ENCODE measurements at regions not wholly inside any gene's neighbourhood (a gene's known extent, or its start where the extent isn't known, plus 50 kb on each side); places are given as distances from the start of the nearest gene placed in this dataset.

DNA sequence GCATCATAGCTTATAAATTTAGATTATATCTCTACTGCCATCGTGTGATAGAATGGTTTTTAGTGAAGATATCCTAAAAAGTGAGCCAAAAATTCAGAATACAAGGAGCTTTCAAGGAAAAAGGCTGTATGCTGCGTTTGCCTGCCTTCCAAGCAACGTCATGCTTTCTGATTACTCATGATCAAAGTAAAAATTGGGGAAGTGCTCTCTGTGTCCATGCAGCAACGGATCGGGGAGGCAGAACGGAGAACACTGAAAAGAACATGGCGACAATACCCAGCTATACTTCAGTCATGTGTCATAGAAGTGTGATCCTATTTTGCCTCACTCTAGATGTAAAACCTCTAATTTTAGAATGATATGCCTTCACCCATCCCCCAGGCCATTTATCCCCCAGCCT, 185.7 kb downstream of the SUCLG1 start:
- TF ChIP-seq EGR1 (IDR thresholded peaks at IDR 0.05) = no peak
- no peak for TF ChIP-seq CREB1 (IDR thresholded peaks at IDR 0.05; ENCODE audit: low read depth)
- TF ChIP-seq TEAD4 (IDR thresholded peaks at IDR 0.05) = no peak
- TF ChIP-seq ZBTB7A (IDR thresholded peaks at IDR 0.05; ENCODE audit: low read depth) = no peak
- no peak for TF ChIP-seq EP300 (IDR thresholded peaks at IDR 0.05; ENCODE audit: borderline replicate concordance)
- TF ChIP-seq, protein P1, sequence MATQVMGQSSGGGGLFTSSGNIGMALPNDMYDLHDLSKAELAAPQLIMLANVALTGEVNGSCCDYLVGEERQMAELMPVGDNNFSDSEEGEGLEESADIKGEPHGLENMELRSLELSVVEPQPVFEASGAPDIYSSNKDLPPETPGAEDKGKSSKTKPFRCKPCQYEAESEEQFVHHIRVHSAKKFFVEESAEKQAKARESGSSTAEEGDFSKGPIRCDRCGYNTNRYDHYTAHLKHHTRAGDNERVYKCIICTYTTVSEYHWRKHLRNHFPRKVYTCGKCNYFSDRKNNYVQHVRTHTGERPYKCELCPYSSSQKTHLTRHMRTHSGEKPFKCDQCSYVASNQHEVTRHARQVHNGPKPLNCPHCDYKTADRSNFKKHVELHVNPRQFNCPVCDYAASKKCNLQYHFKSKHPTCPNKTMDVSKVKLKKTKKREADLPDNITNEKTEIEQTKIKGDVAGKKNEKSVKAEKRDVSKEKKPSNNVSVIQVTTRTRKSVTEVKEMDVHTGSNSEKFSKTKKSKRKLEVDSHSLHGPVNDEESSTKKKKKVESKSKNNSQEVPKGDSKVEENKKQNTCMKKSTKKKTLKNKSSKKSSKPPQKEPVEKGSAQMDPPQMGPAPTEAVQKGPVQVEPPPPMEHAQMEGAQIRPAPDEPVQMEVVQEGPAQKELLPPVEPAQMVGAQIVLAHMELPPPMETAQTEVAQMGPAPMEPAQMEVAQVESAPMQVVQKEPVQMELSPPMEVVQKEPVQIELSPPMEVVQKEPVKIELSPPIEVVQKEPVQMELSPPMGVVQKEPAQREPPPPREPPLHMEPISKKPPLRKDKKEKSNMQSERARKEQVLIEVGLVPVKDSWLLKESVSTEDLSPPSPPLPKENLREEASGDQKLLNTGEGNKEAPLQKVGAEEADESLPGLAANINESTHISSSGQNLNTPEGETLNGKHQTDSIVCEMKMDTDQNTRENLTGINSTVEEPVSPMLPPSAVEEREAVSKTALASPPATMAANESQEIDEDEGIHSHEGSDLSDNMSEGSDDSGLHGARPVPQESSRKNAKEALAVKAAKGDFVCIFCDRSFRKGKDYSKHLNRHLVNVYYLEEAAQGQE (IDR thresholded peaks at IDR 0.05; ENCODE audit: low read depth) = no peak
- no peak for TF ChIP-seq FOXM1 (IDR thresholded peaks at IDR 0.05; ENCODE audit: borderline replicate concordance, low read depth)
- TF ChIP-seq NFIC (IDR thresholded peaks at IDR 0.05) = no peak
- TF ChIP-seq, protein P2, sequence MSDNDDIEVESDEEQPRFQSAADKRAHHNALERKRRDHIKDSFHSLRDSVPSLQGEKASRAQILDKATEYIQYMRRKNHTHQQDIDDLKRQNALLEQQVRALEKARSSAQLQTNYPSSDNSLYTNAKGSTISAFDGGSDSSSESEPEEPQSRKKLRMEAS (IDR thresholded peaks at IDR 0.05) = no peak
- TF ChIP-seq, protein P3, sequence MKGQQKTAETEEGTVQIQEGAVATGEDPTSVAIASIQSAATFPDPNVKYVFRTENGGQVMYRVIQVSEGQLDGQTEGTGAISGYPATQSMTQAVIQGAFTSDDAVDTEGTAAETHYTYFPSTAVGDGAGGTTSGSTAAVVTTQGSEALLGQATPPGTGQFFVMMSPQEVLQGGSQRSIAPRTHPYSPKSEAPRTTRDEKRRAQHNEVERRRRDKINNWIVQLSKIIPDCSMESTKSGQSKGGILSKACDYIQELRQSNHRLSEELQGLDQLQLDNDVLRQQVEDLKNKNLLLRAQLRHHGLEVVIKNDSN (IDR thresholded peaks at IDR 0.05) = no peak
- no peak for TF ChIP-seq TAF1 (IDR thresholded peaks at IDR 0.05; ENCODE audit: low read depth)
- no peak for TF ChIP-seq CEBPB (IDR thresholded peaks at IDR 0.05)

DNA sequence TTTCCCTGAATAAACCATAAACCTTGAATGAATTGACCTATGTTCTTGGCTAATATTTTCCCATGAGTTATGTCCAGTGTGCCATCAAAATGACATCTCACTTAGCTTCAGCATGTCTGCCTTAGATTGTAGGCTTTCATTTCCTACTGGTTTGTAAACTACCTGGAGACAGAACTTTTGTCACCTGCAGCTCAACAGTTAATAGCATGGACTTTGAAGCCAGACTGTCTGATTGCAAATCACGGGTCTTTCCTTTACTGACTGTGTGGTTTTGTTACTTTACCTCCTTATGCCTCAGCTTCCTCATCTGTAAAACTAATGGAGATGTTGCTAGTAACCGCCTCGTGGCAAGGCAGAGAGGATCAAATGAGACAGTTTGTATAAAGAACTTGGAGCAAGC, 187.1 kb downstream of the SUCLG1 start:
- no peak for TF ChIP-seq RAD21 (IDR thresholded peaks at IDR 0.05; ENCODE audit: low read depth)
- TF ChIP-seq TEAD4 (IDR thresholded peaks at IDR 0.05) = no peak
- TF ChIP-seq, protein P2 (IDR thresholded peaks at IDR 0.05) = no peak
- no peak for TF ChIP-seq ZBTB7A (IDR thresholded peaks at IDR 0.05; ENCODE audit: low read depth)
- no peak for TF ChIP-seq TCF12 (IDR thresholded peaks at IDR 0.05; ENCODE audit: low read depth)
- TF ChIP-seq EGR1 (IDR thresholded peaks at IDR 0.05) = no peak
- no peak for TF ChIP-seq CREB1 (IDR thresholded peaks at IDR 0.05; ENCODE audit: low read depth)
- no peak for TF ChIP-seq CEBPB (IDR thresholded peaks at IDR 0.05)
- TF ChIP-seq NFIC (IDR thresholded peaks at IDR 0.05) = no peak
- TF ChIP-seq YY1 (IDR thresholded peaks at IDR 0.05; ENCODE audit: low read depth) = no peak
- TF ChIP-seq, protein P1 (IDR thresholded peaks at IDR 0.05; ENCODE audit: low read depth) = no peak
- TF ChIP-seq, protein P3 (IDR thresholded peaks at IDR 0.05) = no peak
- TF ChIP-seq TAF1 (IDR thresholded peaks at IDR 0.05; ENCODE audit: low read depth) = no peak
- TF ChIP-seq EP300 (IDR thresholded peaks at IDR 0.05; ENCODE audit: borderline replicate concordance) = no peak
- no peak for TF ChIP-seq FOXM1 (IDR thresholded peaks at IDR 0.05; ENCODE audit: borderline replicate concordance, low read depth)

DNA sequence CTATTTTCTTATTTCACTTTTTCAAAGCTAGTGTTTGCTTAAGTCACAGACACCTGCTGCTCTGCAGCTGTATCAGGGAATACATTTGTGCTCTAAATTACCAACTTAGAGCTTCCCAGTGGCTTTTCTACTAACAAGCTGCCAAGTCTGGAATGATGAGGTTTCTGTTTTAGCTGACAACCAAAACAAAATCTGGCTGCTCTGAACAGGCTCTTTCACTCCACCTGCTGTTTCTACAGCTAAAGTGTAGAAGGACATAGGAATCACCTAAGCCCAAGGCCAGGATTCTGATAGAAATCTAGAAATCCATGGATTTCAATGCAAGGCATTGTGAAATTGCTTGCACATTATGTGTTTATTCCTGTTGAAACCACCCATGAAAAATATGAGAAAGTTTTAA, 201.2 kb downstream of the SUCLG1 start:
- TF ChIP-seq TEAD4 (IDR thresholded peaks at IDR 0.05) = no peak
- no peak for TF ChIP-seq FOXM1 (IDR thresholded peaks at IDR 0.05; ENCODE audit: borderline replicate concordance, low read depth)
- TF ChIP-seq RAD21 (IDR thresholded peaks at IDR 0.05; ENCODE audit: low read depth) = peak; percentile 34

DNA sequence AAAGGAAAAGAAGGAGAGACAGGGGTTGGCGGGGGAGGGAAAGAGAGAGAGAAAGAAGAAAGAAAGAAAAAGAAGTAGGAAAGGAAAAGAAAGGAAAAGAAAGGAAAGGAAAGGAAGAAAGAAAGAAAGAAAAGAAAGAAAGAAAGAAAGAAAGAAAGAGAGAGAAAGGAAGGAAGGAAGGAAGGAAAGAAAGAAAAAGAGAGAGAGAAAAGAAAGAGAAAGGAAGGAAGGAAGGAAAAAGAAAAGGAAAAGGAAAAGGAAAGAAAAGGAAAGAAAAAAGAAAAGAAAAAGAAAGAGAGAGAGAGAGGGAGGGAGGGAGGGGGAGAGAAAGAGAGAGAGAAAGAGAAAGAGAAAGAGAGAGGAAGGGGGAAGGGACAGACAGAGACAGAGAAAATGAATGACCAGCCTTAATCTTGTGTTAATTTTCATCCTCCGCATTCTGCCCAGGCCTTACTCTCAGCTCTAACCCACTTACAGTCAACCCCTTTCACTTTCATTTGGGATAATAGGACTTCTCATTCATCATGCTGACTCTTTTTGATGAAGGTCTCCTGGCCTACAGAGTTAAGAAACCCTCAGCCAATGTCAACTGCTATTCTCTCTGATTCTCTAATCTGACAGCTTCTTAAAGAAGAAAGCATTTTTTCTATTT, 207.3 kb downstream of the SUCLG1 start:
- TF ChIP-seq, protein P1 (IDR thresholded peaks at IDR 0.05; ENCODE audit: low read depth) = no peak
- TF ChIP-seq TEAD4 (IDR thresholded peaks at IDR 0.05) (no peak), YY1 (IDR thresholded peaks at IDR 0.05; ENCODE audit: low read depth) (no peak), TCF12 (IDR thresholded peaks at IDR 0.05; ENCODE audit: low read depth) (no peak), RAD21 (IDR thresholded peaks at IDR 0.05; ENCODE audit: low read depth) (no peak), TAF1 (IDR thresholded peaks at IDR 0.05; ENCODE audit: low read depth) (no peak), CEBPB (IDR thresholded peaks at IDR 0.05) (no peak), CREB1 (IDR thresholded peaks at IDR 0.05; ENCODE audit: low read depth) (no peak), ZBTB7A (IDR thresholded peaks at IDR 0.05; ENCODE audit: low read depth) (no peak), EGR1 (IDR thresholded peaks at IDR 0.05) (no peak), FOXM1 (IDR thresholded peaks at IDR 0.05; ENCODE audit: borderline replicate concordance, low read depth) (no peak), EP300 (IDR thresholded peaks at IDR 0.05; ENCODE audit: borderline replicate concordance) (no peak), NFIC (IDR thresholded peaks at IDR 0.05) (no peak)
- TF ChIP-seq, protein P2 (IDR thresholded peaks at IDR 0.05) = no peak
- TF ChIP-seq, protein P3 (IDR thresholded peaks at IDR 0.05) = no peak
